ENCODE measurements at regions not wholly inside any gene's neighbourhood (a gene's known extent, or its start where the extent isn't known, plus 50 kb on each side); places are given as distances from the start of the nearest gene placed in this dataset.
"Not testable (repeated sequence)": the region's sequence is repeated elsewhere in the genome, so short reads cannot be mapped to it uniquely, and the experiment has no call there.

DNA sequence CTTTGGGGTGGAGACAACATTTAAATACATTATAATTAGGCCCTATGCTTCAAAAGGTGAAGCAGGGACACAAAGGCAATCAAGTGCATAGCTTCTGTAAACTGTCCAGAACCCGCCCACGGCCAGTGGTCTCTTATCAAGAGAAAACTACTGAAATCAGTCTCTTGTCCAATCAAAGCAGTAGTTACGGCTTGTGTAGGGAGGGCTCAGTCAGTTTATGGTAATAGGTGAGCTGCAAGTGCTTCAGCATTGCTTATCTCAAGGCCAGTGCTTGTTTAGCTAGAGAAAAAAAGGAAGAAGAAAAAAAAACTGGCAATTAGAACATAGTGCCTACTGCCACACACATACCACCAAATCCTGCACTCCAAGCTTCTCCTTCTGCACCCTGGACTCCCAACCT lies 68.6 kb downstream of the FAM72D start:
- WGBS (ENCODE audit: insufficient coverage), result no CpG with 5 or more reads among the region's 3 CpGs
- H3K36me3 Mint-ChIP-seq; intact Hi-C loops (cut with micrococcal nuclease); H3K27me3 Mint-ChIP-seq (ENCODE audit: low read depth in 2 of 2); H3K9me3 Mint-ChIP-seq; H3K27ac Mint-ChIP-seq; H3K4me3 Mint-ChIP-seq; H3K9me3 ChIP-seq (ENCODE audit: control insufficient read depth, insufficient read depth, low read length); ATAC-seq; H3K27me3 ChIP-seq (ENCODE audit: control insufficient read depth, insufficient read depth, low read length); H3K36me3 ChIP-seq (ENCODE audit: control insufficient read depth, insufficient read depth, low read length); H3K4me1 ChIP-seq (ENCODE audit: control insufficient read depth, insufficient read depth, low read length); H3K4me3 ChIP-seq (ENCODE audit: low read length); H3K27ac ChIP-seq (ENCODE audit: low read length); DNase-seq: not testable (repeated sequence)
- H3K4me1 Mint-ChIP-seq, result peaks cover 0 to 11% of the 10 kb centered on the region in 2 donors
